NCI-H510A treated with DMSO at 0.1 percent for 48 hours (cell line): ENCODE measurements at regions not wholly inside any gene's neighbourhood (a gene's known extent, or its start where the extent isn't known, plus 50 kb on each side); places are given as distances from the start of the nearest gene placed in this dataset.

Source experiments
- DNase-seq: peaks from one replicate; lab custom pipeline; 2025; lab: John Stamatoyannopoulos, UW

GRCh38 chr5:20555034-20555433 is 567.0 kb upstream of the CDH18 start:
- no peak for DNase-seq

GRCh38 chr5:20554001-20554400 is 566.0 kb upstream of the CDH18 start:
- no peak for DNase-seq

- no peak for DNase-seq
Observed at GRCh38 chr5:20537911-20538703, 550.1 kb upstream of the CDH18 start.

- no peak for DNase-seq
Observed at GRCh38 chr5:20536813-20537212, 548.8 kb upstream of the CDH18 start.

- DNase-seq, result no peak
Observed at GRCh38 chr5:20536341-20536740, 548.3 kb upstream of the CDH18 start.

GRCh38 chr5:20528471-20528870 is 540.5 kb upstream of the CDH18 start:
- no peak for DNase-seq

GRCh38 chr5:20524991-20525529 is 537.1 kb upstream of the CDH18 start:
- DNase-seq, result no peak

GRCh38 chr5:20522905-20523482 is 535.0 kb upstream of the CDH18 start:
- DNase-seq, result no peak

- no peak for DNase-seq
Observed at GRCh38 chr5:20515606-20516005, 527.6 kb upstream of the CDH18 start.

GRCh38 chr5:20514145-20514544 is 526.1 kb upstream of the CDH18 start:
- DNase-seq, result no peak

- DNase-seq, result peak; percentile 22
Observed at GRCh38 chr5:20500546-20500945, 512.5 kb upstream of the CDH18 start.

- no peak for DNase-seq
Observed at GRCh38 chr5:20498926-20499325, 510.9 kb upstream of the CDH18 start.

- DNase-seq, result no peak
Observed at GRCh38 chr5:20498102-20498501, 510.1 kb upstream of the CDH18 start.

GRCh38 chr5:20497356-20497755 is 509.4 kb upstream of the CDH18 start:
- no peak for DNase-seq

GRCh38 chr5:20494706-20495105 is 506.7 kb upstream of the CDH18 start:
- DNase-seq, result no peak

GRCh38 chr5:20486826-20487225 is 498.8 kb upstream of the CDH18 start:
- no peak for DNase-seq

GRCh38 chr5:20476016-20476415 is 488.0 kb upstream of the CDH18 start:
- no peak for DNase-seq

GRCh38 chr5:20470997-20471396 is 483.0 kb upstream of the CDH18 start:
- no peak for DNase-seq

GRCh38 chr5:20469792-20470191 is 481.8 kb upstream of the CDH18 start:
- DNase-seq, result no peak

GRCh38 chr5:20469390-20469789 is 481.4 kb upstream of the CDH18 start:
- no peak for DNase-seq

- DNase-seq, result no peak
Observed at GRCh38 chr5:20466512-20466911, 478.5 kb upstream of the CDH18 start.

- DNase-seq, result no peak
Observed at GRCh38 chr5:20463206-20463605, 475.2 kb upstream of the CDH18 start.

GRCh38 chr5:20446121-20446520 is 458.1 kb upstream of the CDH18 start:
- no peak for DNase-seq
